ENCODE measurements at regions not wholly inside any gene's neighbourhood (a gene's known extent, or its start where the extent isn't known, plus 50 kb on each side); places are given as distances from the start of the nearest gene placed in this dataset.

DNA sequence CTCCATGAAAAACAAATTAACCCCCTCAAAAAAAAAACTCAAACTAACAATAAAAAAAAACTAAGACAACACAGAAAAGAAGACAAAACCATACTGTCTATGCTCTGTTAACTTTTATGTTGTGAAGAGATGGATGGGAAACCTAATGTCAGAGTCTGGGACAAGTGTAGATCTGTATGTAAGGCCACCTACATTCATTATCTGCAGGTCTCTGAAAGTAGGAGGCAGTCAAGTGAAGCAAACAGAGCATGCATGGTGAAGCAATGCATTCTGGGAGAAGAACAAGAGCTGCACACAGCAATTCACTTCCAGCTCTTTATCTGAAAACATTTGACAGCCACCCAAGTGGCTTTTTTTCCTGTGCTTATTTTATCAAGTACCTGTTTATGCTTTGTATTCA, 452.0 kb downstream of the EPHA7 start:
- TF ChIP-seq CTCF (IDR thresholded peaks at IDR 0.05; ENCODE audit: low read depth, low read length) (no peak), EZH2phosphoT487 (IDR thresholded peaks at IDR 0.05; ENCODE audit: low read depth) (no peak)

Measured in OCI-LY3 (cell line).